Peyer's patch (tissue), 4 donors: ENCODE measurements at regions not wholly inside any gene's neighbourhood (a gene's known extent, or its start where the extent isn't known, plus 50 kb on each side); places are given as distances from the start of the nearest gene placed in this dataset.

Source experiments
- CTCF ChIP-seq, 6 experiments: fragments of 450-650 bp in 4 of 6; fragments of 200-600 bp in 2 of 6; sonication (generic) in 1 of 6; IDR thresholded peaks; one replicate each; pipeline ENCODE4 v1.5.1; 2017 to 2019; ENCODE audit warnings: antibody characterized with exemption in 6 of 6, mild to moderate bottlenecking in 3 of 6, moderate library complexity in 1 of 6
- POLR2A ChIP-seq, 2 donors: fragments of 450-650 bp; IDR thresholded peaks; one replicate each; pipeline ENCODE4 v1.5.1; 2017; ENCODE audit warnings: antibody characterized with exemption in 2 of 2, mild to moderate bottlenecking in 2 of 2, moderate library complexity in 2 of 2

DNA sequence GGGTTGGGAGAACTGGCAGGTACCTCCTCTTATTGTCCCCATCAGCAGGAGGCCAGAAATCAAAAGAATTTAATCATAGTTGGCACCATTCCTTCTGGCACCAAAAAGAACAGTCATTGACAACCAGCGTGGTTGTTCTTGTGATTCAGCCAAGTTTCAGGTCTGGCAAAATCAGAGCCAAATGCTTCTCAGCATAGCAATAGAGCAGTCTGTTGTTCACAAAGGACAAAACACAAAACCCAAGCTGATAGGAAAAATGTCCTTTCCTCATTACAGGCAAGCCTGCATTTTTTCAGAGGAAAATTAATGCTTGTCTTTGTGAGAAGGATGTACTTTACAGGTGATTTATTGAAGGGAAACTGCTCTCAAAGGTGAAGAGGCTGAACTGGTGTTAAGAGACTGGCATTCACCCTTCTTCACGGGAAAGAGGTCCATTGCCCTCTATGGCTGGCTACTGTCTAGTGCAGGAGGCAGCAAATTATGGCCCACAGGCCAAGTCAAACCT lies 241.8 kb upstream of the ARHGAP42 start:
- no peak for TF ChIP-seq CTCF (IDR thresholded peaks at IDR 0.05)
- no peak for TF ChIP-seq POLR2A (IDR thresholded peaks at IDR 0.05)
